Tibial nerve (tissue), 4 donors: ENCODE measurements at regions not wholly inside any gene's neighbourhood (a gene's known extent, or its start where the extent isn't known, plus 50 kb on each side); places are given as distances from the start of the nearest gene placed in this dataset.

Source experiments
- DNase-seq, 2 donors: peaks; one replicate each; pipeline ENCODE4 v3.0.0-alpha.2; 2019; ENCODE audit warnings: low spot score in 2 of 2
- H3K27ac ChIP-seq, 4 donors: fragments of 200-600 bp; sonication (generic) in 3 of 4; one replicate each; pipeline ENCODE4 v1.5.1; 2017 to 2019; ENCODE audit warnings: mild to moderate bottlenecking in 1 of 4
- H3K27me3 ChIP-seq, 2 donors: fragments of 200-600 bp; sonication (generic) in 1 of 2; one replicate each; pipeline versions ENCODE4 v1.5.1 to v1.6.0; 2017 to 2019
- H3K36me3 ChIP-seq, 3 donors: fragments of 200-600 bp; sonication (generic); one replicate each; pipeline ENCODE4 v1.5.1; 2018 to 2019
- H3K4me1 ChIP-seq, 4 donors: fragments of 200-600 bp; sonication (generic) in 3 of 4; one replicate each; pipeline ENCODE4 v1.5.1; 2017 to 2019
- H3K4me3 ChIP-seq, 4 donors: fragments of 200-600 bp; sonication (generic) in 3 of 4; one replicate each; pipeline ENCODE4 v1.5.1; 2017 to 2019; ENCODE audit warnings: mild to moderate bottlenecking in 1 of 4, moderate library complexity in 1 of 4
- H3K9me3 ChIP-seq, 4 donors: fragments of 200-600 bp; sonication (generic) in 3 of 4; one replicate each; pipeline ENCODE4 v1.5.1; 2017 to 2019
- CTCF ChIP-seq, 5 experiments: fragments of 200-600 bp in 3 of 5; fragments of 450-650 bp in 2 of 5; sonication (generic) in 3 of 5; IDR thresholded peaks; one replicate each; pipeline ENCODE4 v1.5.1; 2016 to 2019; ENCODE audit warnings: antibody characterized with exemption in 5 of 5, mild to moderate bottlenecking in 3 of 5, moderate library complexity in 2 of 5
- EP300 ChIP-seq, 2 donors: sonication (generic); formaldehyde crosslinking; IDR thresholded peaks; one replicate each; pipeline ENCODE4 v1.6.1; 2017; ENCODE audit warnings: antibody characterized with exemption in 2 of 2, mild to moderate bottlenecking in 1 of 2
- POLR2A ChIP-seq, 2 donors: fragments of 450-650 bp; IDR thresholded peaks; one replicate each; pipeline ENCODE4 v1.6.1; 2017; ENCODE audit warnings: antibody characterized with exemption in 2 of 2, mild to moderate bottlenecking in 2 of 2, moderate library complexity in 2 of 2
- WGBS, 2 donors: methylation state at CpG; one replicate each; pipeline ENCODE4 v1.1.5; 2018; 5-methylcytosine and 5-hydroxymethylcytosine counted together

- no peak overlapping the region for H3K4me3 ChIP-seq
- DNase-seq = no peak
- H3K36me3 ChIP-seq = no peaks in the 10 kb centered on the region
- WGBS, 2 donors = 49 to 54% methylated on average over 9 of the region's 9 CpGs
- no peaks in the 10 kb centered on the region for H3K4me1 ChIP-seq
- H3K27ac ChIP-seq = no peak overlapping the region
- TF ChIP-seq POLR2A (IDR thresholded peaks at IDR 0.05) = no peak
- no peak for TF ChIP-seq CTCF (IDR thresholded peaks at IDR 0.05)
- TF ChIP-seq EP300 (IDR thresholded peaks at IDR 0.05) = no peak
- H3K27me3 ChIP-seq = no peaks in the 10 kb centered on the region
- no peaks in the 10 kb centered on the region for H3K9me3 ChIP-seq
These were observed 1962.2 kb upstream of the WWC1 start for GRCh38 chr5:166329149-166329800.

DNA sequence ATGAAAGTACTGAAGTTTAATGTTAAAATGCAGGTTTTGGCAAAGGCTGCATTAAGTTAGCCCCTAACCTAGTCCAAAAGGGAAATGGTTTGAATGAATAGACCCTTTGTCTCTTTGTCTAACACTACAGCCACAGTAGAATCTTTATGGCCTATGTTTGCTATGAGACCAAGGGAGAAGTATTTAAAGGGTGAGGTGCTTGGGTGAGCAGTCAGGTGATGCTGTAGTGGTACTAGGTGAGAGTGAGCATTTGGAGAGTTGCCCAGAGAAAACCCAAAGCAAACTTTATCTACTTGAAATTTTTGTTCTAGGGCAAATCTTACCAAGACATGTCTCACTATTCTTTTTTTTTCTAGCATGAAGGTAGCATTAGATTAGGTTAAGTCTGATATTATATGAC is 1961.4 kb upstream of the WWC1 start:
- Histone ChIP-seq H3K27ac (no peak overlapping the region), H3K9me3 (no peaks in the 10 kb centered on the region), H3K4me1 (no peaks in the 10 kb centered on the region), H3K27me3 (no peaks in the 10 kb centered on the region), H3K4me3 (no peak overlapping the region), H3K36me3 (no peaks in the 10 kb centered on the region)
- no peak for DNase-seq
- TF ChIP-seq EP300 (IDR thresholded peaks at IDR 0.05) (no peak), CTCF (IDR thresholded peaks at IDR 0.05) (no peak), POLR2A (IDR thresholded peaks at IDR 0.05) (no peak)

- peaks cover 0 to 5% (median 0%) of the 10 kb centered on the region in 4 donors for H3K9me3 ChIP-seq
- 78 to 83% methylated on average over 4 of the region's 4 CpGs for WGBS, 2 donors
- no peaks in the 10 kb centered on the region for H3K4me1 ChIP-seq
- no peak for DNase-seq
- H3K4me3 ChIP-seq = no peak overlapping the region
- TF ChIP-seq CTCF (IDR thresholded peaks at IDR 0.05) (no peak), EP300 (IDR thresholded peaks at IDR 0.05) (no peak), POLR2A (IDR thresholded peaks at IDR 0.05) (no peak)
- no peaks in the 10 kb centered on the region for H3K36me3 ChIP-seq
- no peaks in the 10 kb centered on the region for H3K27me3 ChIP-seq
- H3K27ac ChIP-seq = no peak overlapping the region
These were observed 1959.9 kb upstream of the WWC1 start for GRCh38 chr5:166331521-166331920.

- TF ChIP-seq CTCF (IDR thresholded peaks at IDR 0.05) = no peak
- TF ChIP-seq EP300 (IDR thresholded peaks at IDR 0.05) = no peak
- no peak for TF ChIP-seq POLR2A (IDR thresholded peaks at IDR 0.05)
- H3K4me1 ChIP-seq = no peaks in the 10 kb centered on the region
- no peak overlapping the region for H3K27ac ChIP-seq
- H3K9me3 ChIP-seq = peaks cover 0 to 5% (median 0%) of the 10 kb centered on the region in 4 donors
- DNase-seq = no peak
- H3K36me3 ChIP-seq = no peaks in the 10 kb centered on the region
- H3K27me3 ChIP-seq = no peaks in the 10 kb centered on the region
- WGBS, 2 donors = 90 to 91% methylated on average over 6 of the region's 6 CpGs
- H3K4me3 ChIP-seq = no peak overlapping the region
These were observed 1952.6 kb upstream of the WWC1 start for GRCh38 chr5:166338801-166339200.

- 0 to 62% methylated on average over 1 of the region's 1 CpG for WGBS, 2 donors
These were observed 1951.4 kb upstream of the WWC1 start for GRCh38 chr5:166340039-166340438.

More at GRCh38 chr5:166340039-166340438, 1951.4 kb upstream of the WWC1 start:
- no peak overlapping the region for H3K4me3 ChIP-seq
- H3K27me3 ChIP-seq = no peaks in the 10 kb centered on the region
- no peak for TF ChIP-seq POLR2A (IDR thresholded peaks at IDR 0.05)
- no peak for TF ChIP-seq EP300 (IDR thresholded peaks at IDR 0.05)
- TF ChIP-seq CTCF (IDR thresholded peaks at IDR 0.05) = no peak
- H3K4me1 ChIP-seq = no peaks in the 10 kb centered on the region
- H3K27ac ChIP-seq = no peak overlapping the region
- H3K36me3 ChIP-seq = no peaks in the 10 kb centered on the region
- peaks cover 0 to 5% (median 0%) of the 10 kb centered on the region in 4 donors for H3K9me3 ChIP-seq
- no peak for DNase-seq
